Heart left ventricle (tissue), 16 donors: ENCODE measurements at regions not wholly inside any gene's neighbourhood (a gene's known extent, or its start where the extent isn't known, plus 50 kb on each side); places are given as distances from the start of the nearest gene placed in this dataset.

ENCODE experiments used
- ATAC-seq, 4 donors: fragments of 200-7000 bp; cut with Tn5 transposase; one replicate each; pipeline ENCODE4 v1.9.1; 2020 to 2022; ENCODE audit warnings: moderate library complexity in 4 of 4, mild to moderate bottlenecking in 3 of 4, moderate number of reproducible peaks in 1 of 4
- DNase-seq, 5 donors: peaks; one replicate each; pipeline ENCODE4 v3.0.0-alpha.2; 2020
- H3K27ac ChIP-seq, 12 donors: fragments of 200-600 bp; sonication (generic) in 4 of 12; one replicate each; pipeline versions ENCODE4 v1.5.0 to v1.8.0; 2016 to 2022; ENCODE audit warnings: mild to moderate bottlenecking in 2 of 12
- H3K27me3 ChIP-seq, 9 donors: fragments of 200-600 bp; sonication (generic) in 2 of 9; one replicate each; pipeline versions ENCODE4 v1.5.1 to v1.8.0; 2016 to 2022; ENCODE audit warnings: mild to moderate bottlenecking in 3 of 9
- H3K36me3 ChIP-seq, 9 donors: fragments of 200-600 bp; sonication (generic) in 2 of 9; one replicate each; pipeline versions ENCODE4 v1.5.0 to v1.8.0; 2018 to 2022; ENCODE audit warnings: mild to moderate bottlenecking in 2 of 9
- H3K4me1 ChIP-seq, 12 donors: fragments of 200-600 bp; sonication (generic) in 4 of 12; one replicate each; pipeline versions ENCODE4 v1.5.0 to v1.8.0; 2016 to 2022; ENCODE audit warnings: mild to moderate bottlenecking in 3 of 12
- H3K4me3 ChIP-seq, 12 donors: fragments of 200-600 bp; sonication (generic) in 4 of 12; one replicate each; pipeline versions ENCODE4 v1.5.0 to v1.8.0; 2017 to 2022; ENCODE audit warnings: mild to moderate bottlenecking in 9 of 12, moderate library complexity in 4 of 12
- H3K9me3 ChIP-seq, 12 donors: fragments of 200-600 bp; sonication (generic) in 4 of 12; one replicate each; pipeline versions ENCODE4 v1.5.0 to v1.8.0; 2016 to 2022; ENCODE audit warnings: mild to moderate bottlenecking in 1 of 12
- CTCF ChIP-seq, 12 donors: fragments of 200-600 bp; sonication (generic) in 4 of 12; IDR thresholded peaks; one replicate each; pipeline versions ENCODE4 v1.5.0 to v1.8.0; 2018 to 2022; ENCODE audit warnings: antibody characterized with exemption in 12 of 12, mild to moderate bottlenecking in 5 of 12
- POLR2A ChIP-seq, 2 donors: fragments of 450-650 bp; IDR thresholded peaks; one replicate each; pipeline ENCODE4 v1.6.1; 2017; ENCODE audit warnings: antibody characterized with exemption in 2 of 2, mild to moderate bottlenecking in 2 of 2, moderate library complexity in 2 of 2
- WGBS, 4 donors: extraction: QIAGEN DNeasy Blood & Tissue Kit in 2 of 4; methylation state at CpG; one replicate each; pipeline versions ENCODE4 v1.1.5 to v1.1.7; 2013 to 2018; 5-methylcytosine and 5-hydroxymethylcytosine counted together
- intact Hi-C, 10 donors: fragments of 100-400 bp; cut with DNase I; formaldehyde crosslinking; loops; one replicate each; pipeline versions ENCODE4 v1.11.1 to v1.14.2; 2022
- donor health status: ischemic (EF 13 %, LVEDD 7.1; RV severe dilation, severe dysfunction).
- donor health status: healthy with polysubstance abuse.
- donor health status: DM: no; HTN: yes; CAD: no.
- donor health status: DM: no; HTN: no; CAD: no.
- donor health status: ischemic (EF 25% LVEDD 6.9; RV normal size, moderate dysfunction).
- donor health status: ischemic (EF 25% LVEDD 5.7; RV mildly dilated, moderate dysfunction).
- donor health status: healthy.
- donor health status: DM: yes; HTN: yes; CAD: no.
- donor health status: ischemic (EF 35%, LVEDD 5.7; RV mildly dilated, moderate dysfunction).
- donor health status: nonischemic (EF 11% LVEDD 7.7; RV severe dilation, severe dysfunction).
- donor health status: DM: yes; HTN: yes; CAD: no.
- donor health status: PGD.
- donor health status: ischemic (EF 29% LVEDD 5.4; RV normal size, mild dysfunction).
- donor health status: nonischemic (EF 23%, LVEDD 6.1; RV moderate dilation, normal function).

DNA sequence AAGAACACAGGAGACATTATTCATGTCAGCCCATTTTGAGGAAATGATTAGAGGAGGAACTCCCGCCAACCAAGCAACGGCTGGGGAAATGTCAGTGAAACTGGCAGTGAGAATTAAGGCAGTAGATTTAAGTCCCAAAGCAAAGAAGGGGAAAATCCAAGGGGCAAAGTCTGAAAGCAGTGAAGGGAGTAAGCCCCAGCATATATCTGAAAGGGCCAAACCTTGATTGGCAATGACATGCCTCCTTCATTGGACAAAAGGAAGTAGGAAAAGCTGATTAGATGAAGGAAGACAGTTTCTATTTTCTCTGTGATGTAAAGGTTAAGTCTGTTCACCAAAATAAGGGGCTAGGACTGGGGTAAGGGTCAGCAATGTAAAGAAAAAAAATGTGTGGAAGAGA lies 190.3 kb downstream of the RNF144B start:
- Histone ChIP-seq H3K27ac (no peak overlapping the region), H3K4me3 (no peak overlapping the region), H3K36me3 (no peaks in the 10 kb centered on the region), H3K27me3 (no peaks in the 10 kb centered on the region), H3K4me1 (no peaks in the 10 kb centered on the region), H3K9me3 (no peaks in the 10 kb centered on the region)
- intact Hi-C loops, result no loop called here
- 53 to 68% (median 64%) methylated on average over 2 of the region's 2 CpGs for WGBS, 4 donors
- DNase-seq (no peak), ATAC-seq (no peak)
- TF ChIP-seq CTCF (IDR thresholded peaks at IDR 0.05) (no peak), POLR2A (IDR thresholded peaks at IDR 0.05) (no peak)

- DNase-seq (no peak), ATAC-seq (no peak)
- Histone ChIP-seq H3K4me3 (no peak overlapping the region), H3K9me3 (no peaks in the 10 kb centered on the region), H3K27ac (no peak overlapping the region), H3K27me3 (no peaks in the 10 kb centered on the region), H3K4me1 (no peaks in the 10 kb centered on the region), H3K36me3 (no peaks in the 10 kb centered on the region)
- WGBS, 4 donors, result 74 to 77% (median 75%) methylated on average over 2 of the region's 2 CpGs
- intact Hi-C loops, result no loop called here
- TF ChIP-seq POLR2A (IDR thresholded peaks at IDR 0.05) (no peak), CTCF (IDR thresholded peaks at IDR 0.05) (no peak)
Measured at GRCh38 chr6:18579166-18579565, 192.0 kb downstream of the RNF144B start.

DNA sequence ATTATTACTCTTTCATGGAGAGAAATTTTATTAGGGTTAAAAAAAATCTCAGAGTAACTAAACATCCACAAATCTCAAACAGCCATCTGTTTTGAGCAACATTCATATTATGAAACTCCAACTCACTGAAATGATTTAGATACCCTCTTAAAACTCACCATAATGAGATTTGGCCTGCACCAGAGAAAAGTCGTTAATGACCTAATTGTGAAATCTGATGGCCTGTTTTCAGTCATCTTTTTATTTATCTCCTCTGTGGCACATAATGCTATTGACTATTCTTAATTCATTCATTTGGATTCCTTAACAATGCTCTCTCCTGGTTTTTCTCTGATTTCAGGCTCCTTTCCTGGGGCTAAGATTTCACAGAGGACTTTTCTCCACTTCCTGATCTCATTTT lies 192.7 kb downstream of the RNF144B start:
- ATAC-seq (no peak), DNase-seq (no peak)
- TF ChIP-seq POLR2A (IDR thresholded peaks at IDR 0.05), result no peak
- TF ChIP-seq CTCF (IDR thresholded peaks at IDR 0.05), result no peak

GRCh38 chr6:18584372-18584771 lies 197.2 kb downstream of the RNF144B start:
- Histone ChIP-seq H3K4me3 (no peak overlapping the region), H3K36me3 (no peaks in the 10 kb centered on the region), H3K9me3 (no peaks in the 10 kb centered on the region), H3K27me3 (no peaks in the 10 kb centered on the region), H3K27ac (no peak overlapping the region), H3K4me1 (no peaks in the 10 kb centered on the region)
- TF ChIP-seq CTCF (IDR thresholded peaks at IDR 0.05) (no peak), POLR2A (IDR thresholded peaks at IDR 0.05) (no peak)
- intact Hi-C loops, result no loop called here
- ATAC-seq (no peak), DNase-seq (no peak)
- WGBS, 4 donors, result 51 to 66% (median 62%) methylated on average over 4 of the region's 4 CpGs

More for the DNA sequence above, 192.7 kb downstream of the RNF144B start:
- Histone ChIP-seq H3K4me3 (no peak overlapping the region), H3K27ac (no peak overlapping the region), H3K4me1 (no peaks in the 10 kb centered on the region), H3K27me3 (no peaks in the 10 kb centered on the region), H3K36me3 (no peaks in the 10 kb centered on the region), H3K9me3 (no peaks in the 10 kb centered on the region)
- intact Hi-C loops, result no loop called here
- 63 to 69% (median 64%) methylated on average over 1 of the region's 1 CpG for WGBS, 4 donors
